CD14-positive monocyte (primary cell): ENCODE measurements at regions not wholly inside any gene's neighbourhood (a gene's known extent, or its start where the extent isn't known, plus 50 kb on each side); places are given as distances from the start of the nearest gene placed in this dataset.

Experiments used
- DNase-seq, 3 donors: peaks; one replicate each; pipeline ENCODE4 v3.0.0-alpha.2; 2011 to 2022
- H2AFZ ChIP-seq: 2 replicates; pipeline ENCODE4 v1.6.0; 2012; ENCODE audit warnings: mild to moderate bottlenecking, low read depth, low read length, inconsistent platforms; ENCODE audit not compliant: insufficient read depth, poor library complexity, severe bottlenecking
- H3K27ac ChIP-seq, 2 donors: 1 replicate in 1 of 2; 2 replicates in 1 of 2; pipeline ENCODE4 v1.5.1; 2012 to 2013; ENCODE audit warnings: low read length in 2 of 2, control low read depth in 1 of 2, inconsistent platforms in 1 of 2, low read depth in 1 of 2, mild to moderate bottlenecking in 1 of 2
- H3K27me3 ChIP-seq, 2 donors: one replicate each; pipeline versions ENCODE4 v1.6.0 to v1.6.1; 2011 to 2013; ENCODE audit warnings: low read length in 2 of 2; ENCODE audit not compliant: control insufficient read depth in 2 of 2, insufficient read depth in 2 of 2
- H3K36me3 ChIP-seq, 2 donors: replicated peaks in 1 of 2; 1 replicate in 1 of 2; 2 replicates in 1 of 2; pipeline versions ENCODE4 v1.5.1 to v1.6.1; 2012 to 2013; ENCODE audit warnings: low read length in 2 of 2, control low read depth in 1 of 2, inconsistent platforms in 1 of 2, mild to moderate bottlenecking in 1 of 2; ENCODE audit not compliant: insufficient read depth in 2 of 2, control insufficient read depth in 1 of 2
- H3K4me1 ChIP-seq, 2 donors: 1 replicate in 1 of 2; 2 replicates in 1 of 2; pipeline versions ENCODE4 v1.5.1 to v1.6.1; 2012 to 2013; ENCODE audit warnings: low read length in 2 of 2, control low read depth in 1 of 2, inconsistent platforms in 1 of 2, mild to moderate bottlenecking in 1 of 2, moderate library complexity in 1 of 2; ENCODE audit not compliant: insufficient read depth in 2 of 2, control insufficient read depth in 1 of 2
- H3K4me2 ChIP-seq: replicated peaks from 2 replicates; pipeline ENCODE3; 2012; ENCODE audit warnings: low read length, moderate library complexity, mild to moderate bottlenecking; ENCODE audit not compliant: poor library complexity, severe bottlenecking; ENCODE audit errors: extremely low read depth
- H3K4me3 ChIP-seq, 3 experiments: fragments of 200-600 bp in 1 of 3; sonication (generic) in 1 of 3; replicated peaks in 1 of 3; 1 replicate in 2 of 3; 2 replicates in 1 of 3; pipeline ENCODE4 v1.5.1; 2011 to 2013; ENCODE audit warnings: low read length in 3 of 3, mild to moderate bottlenecking in 3 of 3, control low read depth in 2 of 3, low read depth in 2 of 3, inconsistent platforms in 1 of 3, moderate library complexity in 1 of 3
- H3K79me2 ChIP-seq: 2 replicates; pipeline ENCODE4 v1.6.0; 2012; ENCODE audit warnings: mild to moderate bottlenecking, control low read depth, inconsistent platforms, low read length, moderate library complexity; ENCODE audit not compliant: insufficient read depth
- H3K9ac ChIP-seq: 2 replicates; pipeline ENCODE4 v1.6.0; 2017; ENCODE audit warnings: low read length, mild to moderate bottlenecking; ENCODE audit not compliant: insufficient read depth, poor library complexity, severe bottlenecking
- H3K9me3 ChIP-seq, 2 donors: replicated peaks in 1 of 2; 1 replicate in 1 of 2; 2 replicates in 1 of 2; pipeline versions ENCODE4 v1.5.1 to v1.6.1; 2012 to 2013; ENCODE audit warnings: low read length in 2 of 2, control low read depth in 1 of 2; ENCODE audit not compliant: control insufficient read depth in 1 of 2, insufficient read depth in 1 of 2
- H4K20me1 ChIP-seq: 2 replicates; pipeline ENCODE4 v1.6.0; 2012; ENCODE audit warnings: mild to moderate bottlenecking, low read length, control low read depth, moderate library complexity; ENCODE audit not compliant: insufficient read depth
- H3K27ac Mint-ChIP-seq, 7 donors: one replicate each; pipeline ENCODE4 v1.8.0; 2020; ENCODE audit warnings: mild to moderate bottlenecking in 7 of 7, mixed read lengths in 7 of 7, moderate library complexity in 6 of 7, inconsistent platforms in 2 of 7
- H3K27me3 Mint-ChIP-seq, 3 donors: one replicate each; pipeline ENCODE4 v1.8.0; 2021 to 2022; ENCODE audit warnings: low read depth in 3 of 3, mild to moderate bottlenecking in 3 of 3, mixed read lengths in 3 of 3, moderate library complexity in 3 of 3, inconsistent platforms in 1 of 3
- H3K36me3 Mint-ChIP-seq, 2 donors: one replicate each; pipeline ENCODE4 v1.8.0; 2020; ENCODE audit warnings: mixed read lengths in 2 of 2, inconsistent platforms in 1 of 2, mild to moderate bottlenecking in 1 of 2
- H3K4me1 Mint-ChIP-seq: one replicate; pipeline ENCODE4 v1.8.0; 2020; ENCODE audit warnings: mild to moderate bottlenecking, mixed read lengths
- H3K4me3 Mint-ChIP-seq, 2 donors: one replicate each; pipeline ENCODE4 v1.8.0; 2020; ENCODE audit warnings: mild to moderate bottlenecking in 2 of 2, mixed read lengths in 2 of 2, moderate library complexity in 1 of 2
- H3K9me3 Mint-ChIP-seq, 7 donors: one replicate each; pipeline ENCODE4 v1.8.0; 2020 to 2022; ENCODE audit warnings: mixed read lengths in 7 of 7, mild to moderate bottlenecking in 6 of 7, moderate library complexity in 6 of 7, inconsistent platforms in 2 of 7
- WGBS: methylation state at CpG from one replicate; pipeline ENCODE4 v1.1.5; 2013; ENCODE audit warnings: missing lambda C conversion rate; ENCODE audit not compliant: insufficient coverage; 5-methylcytosine and 5-hydroxymethylcytosine counted together
- intact Hi-C, 2 donors: fragments of 100-400 bp; cut with micrococcal nuclease; formaldehyde crosslinking; loops; one replicate each; pipeline versions ENCODE4 v1.15.0 to v1.15.1; 2023
- TF ChIP-seq, protein P1 (sequence below): fragments of 200-600 bp; IDR thresholded peaks from one replicate; pipeline ENCODE4 v1.8.0; 2022; ENCODE audit warnings: antibody characterized with exemption, mild to moderate bottlenecking

DNA sequence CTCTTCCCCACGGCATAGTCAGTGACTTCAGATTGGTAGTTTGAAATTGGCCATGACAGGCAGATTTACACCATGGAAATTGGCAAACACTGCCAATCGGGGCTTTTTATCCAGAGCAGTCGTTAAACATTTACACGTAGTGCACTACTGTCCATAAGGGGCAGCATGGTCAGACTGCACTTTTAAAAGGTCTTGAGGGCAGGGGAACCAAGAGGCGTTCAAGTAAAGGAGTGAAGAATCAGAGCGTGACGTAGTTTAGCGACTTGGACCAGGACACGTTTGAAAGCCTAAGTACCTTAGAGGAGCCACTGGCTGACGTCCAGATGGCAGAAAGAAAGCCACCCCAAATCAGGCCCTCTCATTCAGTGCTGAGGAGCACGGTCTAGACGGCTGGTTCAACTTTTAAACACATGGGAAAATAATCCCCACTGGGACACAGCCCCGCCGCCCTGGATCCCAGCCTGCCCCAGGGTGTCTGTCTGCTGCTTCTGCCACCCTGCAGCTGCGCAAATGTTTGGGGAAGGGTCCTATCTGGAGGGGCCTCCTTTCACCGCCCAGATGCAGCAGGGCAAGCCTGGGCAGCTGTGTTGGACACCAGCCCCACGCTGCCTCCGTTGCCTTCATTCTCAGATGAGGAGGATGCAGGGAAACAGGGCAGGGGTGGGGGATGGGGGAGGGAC, 52.5 kb upstream of the PPP2R5C start:
- Histone ChIP-seq H3K4me2 (no peak overlapping the region), H3K4me1 (peaks cover 23 to 34% of the 10 kb centered on the region in 2 donors), H2AFZ (no peak overlapping the region), H3K79me2 (no peaks in the 10 kb centered on the region), H3K4me3 (no peak overlapping the region), H3K27me3 (peaks cover 11 to 16% of the 10 kb centered on the region in 2 donors), H3K27ac (no peak overlapping the region), H4K20me1 (no peaks in the 10 kb centered on the region), H3K9me3 (peaks cover 0 to under 1% of the 10 kb centered on the region in 2 donors), H3K9ac (no peak overlapping the region), H3K36me3 (no peaks in the 10 kb centered on the region)
- peaks cover 0 to 15% (median 6%) of the 10 kb centered on the region in 7 donors for H3K9me3 Mint-ChIP-seq
- TF ChIP-seq, protein P1, sequence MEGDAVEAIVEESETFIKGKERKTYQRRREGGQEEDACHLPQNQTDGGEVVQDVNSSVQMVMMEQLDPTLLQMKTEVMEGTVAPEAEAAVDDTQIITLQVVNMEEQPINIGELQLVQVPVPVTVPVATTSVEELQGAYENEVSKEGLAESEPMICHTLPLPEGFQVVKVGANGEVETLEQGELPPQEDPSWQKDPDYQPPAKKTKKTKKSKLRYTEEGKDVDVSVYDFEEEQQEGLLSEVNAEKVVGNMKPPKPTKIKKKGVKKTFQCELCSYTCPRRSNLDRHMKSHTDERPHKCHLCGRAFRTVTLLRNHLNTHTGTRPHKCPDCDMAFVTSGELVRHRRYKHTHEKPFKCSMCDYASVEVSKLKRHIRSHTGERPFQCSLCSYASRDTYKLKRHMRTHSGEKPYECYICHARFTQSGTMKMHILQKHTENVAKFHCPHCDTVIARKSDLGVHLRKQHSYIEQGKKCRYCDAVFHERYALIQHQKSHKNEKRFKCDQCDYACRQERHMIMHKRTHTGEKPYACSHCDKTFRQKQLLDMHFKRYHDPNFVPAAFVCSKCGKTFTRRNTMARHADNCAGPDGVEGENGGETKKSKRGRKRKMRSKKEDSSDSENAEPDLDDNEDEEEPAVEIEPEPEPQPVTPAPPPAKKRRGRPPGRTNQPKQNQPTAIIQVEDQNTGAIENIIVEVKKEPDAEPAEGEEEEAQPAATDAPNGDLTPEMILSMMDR, result no peak
- H3K4me3 Mint-ChIP-seq, result no peak overlapping the region
- WGBS, result 94% methylated on average over 18 of the region's 18 CpGs
- H3K4me1 Mint-ChIP-seq, result peaks cover 28% of the 10 kb centered on the region
- DNase-seq, result no peak
- H3K27ac Mint-ChIP-seq, result no peak overlapping the region
- H3K27me3 Mint-ChIP-seq, result peaks cover 21 to 40% (median 27%) of the 10 kb centered on the region in 3 donors
- peaks cover 4% of the 10 kb centered on the region in 2 donors for H3K36me3 Mint-ChIP-seq
- intact Hi-C loops, result loop anchor here (5.0 to 10.0 kb wide), 4 partner anchors 48 to 166 kb away; no protein-coding TSS in a partner anchor

DNA sequence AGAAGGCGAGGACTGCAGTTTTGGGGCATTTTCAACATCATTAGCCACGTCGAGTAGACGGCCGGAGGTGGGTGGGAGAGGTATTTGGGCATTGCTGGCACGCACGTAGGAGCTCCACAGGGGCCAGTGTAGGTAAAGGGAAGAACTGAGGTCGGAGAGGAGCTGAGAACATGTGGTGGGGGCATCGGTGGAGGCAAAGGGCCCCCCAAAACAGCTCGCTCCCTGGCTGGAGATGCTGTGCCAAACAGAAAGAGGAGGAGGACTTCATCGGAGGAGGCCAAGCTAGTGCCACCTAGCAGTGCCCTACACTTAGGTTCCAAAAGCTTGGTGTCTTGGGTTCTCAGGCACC, 52.0 kb upstream of the PPP2R5C start:
- Histone ChIP-seq H3K4me3 (no peak overlapping the region), H4K20me1 (no peaks in the 10 kb centered on the region), H3K4me1 (peaks cover 23 to 34% of the 10 kb centered on the region in 2 donors), H3K27ac (no peak overlapping the region), H3K4me2 (no peak overlapping the region), H2AFZ (no peak overlapping the region), H3K9me3 (peaks cover 4 to 6% of the 10 kb centered on the region in 2 donors), H3K27me3 (peaks cover 6 to 14% of the 10 kb centered on the region in 2 donors), H3K79me2 (no peaks in the 10 kb centered on the region), H3K36me3 (no peaks in the 10 kb centered on the region), H3K9ac (no peak overlapping the region)
- no peak overlapping the region for H3K27ac Mint-ChIP-seq
- H3K27me3 Mint-ChIP-seq, result peaks cover 16 to 37% (median 22%) of the 10 kb centered on the region in 3 donors
- H3K4me3 Mint-ChIP-seq, result no peak overlapping the region
- WGBS, result 95% methylated on average over 11 of the region's 11 CpGs
- H3K4me1 Mint-ChIP-seq, result peaks cover 28% of the 10 kb centered on the region
- DNase-seq, result no peak
- TF ChIP-seq, protein P1, result no peak
- intact Hi-C loops, result loop anchor here (5.0 to 10.0 kb wide), 4 partner anchors 48 to 165 kb away; no protein-coding TSS in a partner anchor
- peaks cover 3 to 19% (median 11%) of the 10 kb centered on the region in 7 donors for H3K9me3 Mint-ChIP-seq
- H3K36me3 Mint-ChIP-seq, result peaks cover 4% of the 10 kb centered on the region in 2 donors
